HepG2 (cell line): ENCODE measurements at regions not wholly inside any gene's neighbourhood (a gene's known extent, or its start where the extent isn't known, plus 50 kb on each side); places are given as distances from the start of the nearest gene placed in this dataset.

ENCODE experiments used
- AHDC1 ChIP-seq: sonication (generic); formaldehyde crosslinking; IDR thresholded peaks from 2 replicates; pipeline ENCODE4 v1.5.1; 2020; ENCODE audit warnings: mild to moderate bottlenecking, missing genetic modification reagents, borderline replicate concordance
- CCDC6 ChIP-seq: sonication (generic); formaldehyde crosslinking; IDR thresholded peaks from 2 replicates; pipeline ENCODE4 v1.8.1; 2022; ENCODE audit warnings: mild to moderate bottlenecking, missing genetic modification reagents, moderate library complexity
- FIP1L1 ChIP-seq: fragments of 200-400 bp; formaldehyde crosslinking; IDR thresholded peaks from 2 replicates; pipeline ENCODE4 v1.6.1; 2018; ENCODE audit warnings: low read depth, mild to moderate bottlenecking, low read length, moderate library complexity, borderline replicate concordance; ENCODE audit not compliant: insufficient read depth
- FOXK2 ChIP-seq: fragments of 450-650 bp; IDR thresholded peaks from 2 replicates; pipeline ENCODE4 v1.6.1; 2016
- HMGXB3 ChIP-seq: sonication (generic); formaldehyde crosslinking; IDR thresholded peaks from 2 replicates; pipeline ENCODE4 v1.4.0; 2020; ENCODE audit warnings: missing genetic modification reagents, borderline replicate concordance
- HNF4G ChIP-seq, 2 experiments: sonication (generic) in 1 of 2; formaldehyde crosslinking in 1 of 2; IDR thresholded peaks; 2 replicates each; pipeline versions ENCODE4 v1.4.0 to v1.6.1; 2011 to 2020; ENCODE audit warnings: borderline replicate concordance in 2 of 2, low read depth in 2 of 2, mild to moderate bottlenecking in 2 of 2, low read length in 1 of 2, missing genetic modification reagents in 1 of 2, moderate library complexity in 1 of 2
- KLF11 ChIP-seq: IDR thresholded peaks from 2 replicates; pipeline ENCODE4 v1.6.1; 2016; ENCODE audit warnings: missing compliant biosample characterization
- MAFK ChIP-seq, 2 experiments: IDR thresholded peaks in 1 of 2; conservative IDR thresholded peaks in 1 of 2; 2 replicates each; pipeline ENCODE4 v1.6.1; 2011; ENCODE audit warnings: improper control_type of control experiment in 2 of 2, low read length in 2 of 2
- NFYC ChIP-seq: IDR thresholded peaks from 2 replicates; pipeline ENCODE4 v1.6.1; 2016; ENCODE audit warnings: missing genetic modification reagents, missing compliant biosample characterization
- POLR2G ChIP-seq: fragments of 200-400 bp; formaldehyde crosslinking; IDR thresholded peaks from 2 replicates; pipeline ENCODE4 v1.6.1; 2018; ENCODE audit warnings: mild to moderate bottlenecking, low read depth, low read length, moderate library complexity
- ZNF460 ChIP-seq: sonication (generic); formaldehyde crosslinking; IDR thresholded peaks from 2 replicates; pipeline ENCODE4 v1.5.1; 2020; ENCODE audit warnings: missing genetic modification reagents, mild to moderate bottlenecking, borderline replicate concordance
- ZNF503 ChIP-seq: sonication (generic); formaldehyde crosslinking; IDR thresholded peaks from 2 replicates; pipeline ENCODE4 v1.4.0; 2020; ENCODE audit warnings: missing genetic modification reagents
- ZNF614 ChIP-seq: IDR thresholded peaks from 2 replicates; pipeline ENCODE4 v1.6.1; 2018; ENCODE audit warnings: missing biosample characterization, missing genetic modification reagents, inconsistent platforms, borderline replicate concordance
- ZNF879 ChIP-seq: sonication (generic); formaldehyde crosslinking; IDR thresholded peaks from 2 replicates; pipeline ENCODE4 v1.8.1; 2023; ENCODE audit warnings: missing genetic modification reagents
- ZSCAN21 ChIP-seq: sonication (generic); formaldehyde crosslinking; IDR thresholded peaks from 2 replicates; pipeline ENCODE4 v1.8.0; 2022; ENCODE audit warnings: mild to moderate bottlenecking, missing genetic modification reagents, moderate library complexity, borderline replicate concordance

GRCh38 chr2:145845207-145845894 lies 1325.4 kb upstream of the ZEB2 start (continued):
- TF ChIP-seq HMGXB3 (no peak), KLF11 (CRISPR knock-in tag) (no peak), HNF4G (IDR thresholded peaks at IDR 0.05; ENCODE audit: borderline replicate concordance, low read depth, low read length) (no peak), HNF4G (CRISPR knock-in tag; IDR thresholded peaks at IDR 0.05; ENCODE audit: borderline replicate concordance, low read depth) (no peak), ZNF614 (CRISPR knock-in tag) (no peak), ZNF879 (CRISPR knock-in tag) (no peak), FIP1L1 (no peak), MAFK (conservative IDR thresholded peaks at IDR 0.05 in 1 of 2, IDR thresholded peaks at IDR 0.05 in 1 of 2; ENCODE audit: low read length in 2 of 2) (no peak), NFYC (CRISPR knock-in tag) (no peak), ZSCAN21 (CRISPR knock-in tag) (no peak), CCDC6 (CRISPR knock-in tag) (no peak), ZNF503 (no peak), AHDC1 (CRISPR knock-in tag) (peak; percentile 26; the same call in 1 of the 2 replicates), POLR2G (no peak), ZNF460 (CRISPR knock-in tag) (no peak), FOXK2 (no peak)
